SK-N-SH (cell line): ENCODE measurements at regions not wholly inside any gene's neighbourhood (a gene's known extent, or its start where the extent isn't known, plus 50 kb on each side); places are given as distances from the start of the nearest gene placed in this dataset.

Experiments
- CTCF ChIA-PET: fragments of 300-600, 350-600 bp; formaldehyde crosslinking; extraction: SDS; loops from one replicate; lab custom pipeline; 2021; lab: Yijun Ruan, JAX
- POLR2A ChIA-PET: fragments of 350-600 bp; sonication (Branson Sonifier 250); formaldehyde crosslinking; extraction: SDS; loops from one replicate; lab custom pipeline; 2020; ENCODE audit warnings: antibody characterized with exemption, inconsistent platforms; lab: Yijun Ruan, JAX
- DNase-seq: peaks from one replicate; pipeline ENCODE4 v3.0.0; 2012
- H2AFZ ChIP-seq: fragments of 200-600 bp; sonication (generic); 2 replicates; pipeline ENCODE4 v1.8.1; 2016; ENCODE audit warnings: antibody characterized with exemption, mild to moderate bottlenecking, low read depth
- H3F3A ChIP-seq: fragments of 200-600 bp; sonication (generic); replicated peaks from 2 replicates; pipeline ENCODE3; 2016; ENCODE audit warnings: antibody characterized with exemption, mild to moderate bottlenecking; ENCODE audit not compliant: insufficient read depth
- H3K27ac ChIP-seq, 2 experiments: fragments of 200-500 bp in 1 of 2; fragments of 200-600 bp in 1 of 2; sonication (Bioruptor generic) in 1 of 2; sonication (generic), shearing (Covaris generic) in 1 of 2; 2 replicates each; pipeline versions ENCODE4 v1.5.1 to v1.6.1; 2014 to 2016; ENCODE audit warnings: low read depth in 2 of 2, inconsistent platforms in 1 of 2, low read length in 1 of 2, mild to moderate bottlenecking in 1 of 2, mixed read lengths in 1 of 2
- H3K27me3 ChIP-seq: fragments of 200-600 bp; sonication (generic), shearing (Covaris generic); 2 replicates; pipeline ENCODE4 v1.6.1; 2016; ENCODE audit warnings: mixed run types; ENCODE audit not compliant: insufficient read depth
- H3K36me3 ChIP-seq, 2 experiments: fragments of 200-500 bp in 1 of 2; fragments of 200-600 bp in 1 of 2; sonication (Bioruptor generic) in 1 of 2; sonication (generic) in 1 of 2; replicated peaks in 1 of 2; 2 replicates each; pipeline versions ENCODE3 to v1.5.1; 2014 to 2016; ENCODE audit warnings: low read length in 1 of 2, mild to moderate bottlenecking in 1 of 2; ENCODE audit not compliant: insufficient read depth in 2 of 2, control insufficient read depth in 1 of 2
- H3K4me1 ChIP-seq, 2 experiments: fragments of 200-500 bp in 1 of 2; fragments of 200-600 bp in 1 of 2; sonication (Bioruptor generic) in 1 of 2; sonication (generic), shearing (Covaris generic) in 1 of 2; 2 replicates each; pipeline versions ENCODE4 v1.5.1 to v1.6.1; 2014 to 2016; ENCODE audit warnings: low read depth in 1 of 2, low read length in 1 of 2, mixed run types in 1 of 2; ENCODE audit not compliant: insufficient read depth in 2 of 2, control insufficient read depth in 1 of 2
- H3K4me2 ChIP-seq: fragments of 200-600 bp; sonication (generic), shearing (Covaris generic); 2 replicates; pipeline ENCODE4 v1.6.1; 2017; ENCODE audit warnings: mixed run types
- H3K4me3 ChIP-seq, 2 experiments: fragments of 200-500 bp in 1 of 2; fragments of 200-600 bp in 1 of 2; sonication (Bioruptor generic) in 1 of 2; sonication (generic), shearing (Covaris generic) in 1 of 2; 2 replicates each; pipeline versions ENCODE4 v1.5.1 to v1.8.1; 2014 to 2016; ENCODE audit warnings: low read depth in 2 of 2, inconsistent platforms in 1 of 2, low read length in 1 of 2, mild to moderate bottlenecking in 1 of 2, mixed read lengths in 1 of 2, moderate library complexity in 1 of 2
- H3K79me2 ChIP-seq: fragments of 200-600 bp; sonication (generic); 2 replicates; pipeline ENCODE4 v1.8.1; 2017; ENCODE audit warnings: mild to moderate bottlenecking; ENCODE audit not compliant: insufficient read depth
- H3K9ac ChIP-seq: fragments of 200-600 bp; sonication (generic); 2 replicates; pipeline ENCODE4 v1.6.1; 2017; ENCODE audit warnings: mixed run types
- H3K9me2 ChIP-seq: fragments of 200-600 bp; sonication (generic); 2 replicates; pipeline ENCODE4 v1.6.1; 2017; ENCODE audit warnings: mixed run types
- H3K9me3 ChIP-seq: fragments of 200-600 bp; sonication (generic); 2 replicates; pipeline ENCODE4 v1.6.1; 2017; ENCODE audit warnings: mixed run types, mild to moderate bottlenecking, moderate library complexity
- H4K20me1 ChIP-seq: fragments of 200-600 bp; sonication (generic); 2 replicates; pipeline ENCODE4 v1.6.1; 2017; ENCODE audit warnings: mild to moderate bottlenecking, mixed run types; ENCODE audit not compliant: insufficient read depth
- CHD2 ChIP-seq: fragments of 150-350 bp; IDR thresholded peaks from 2 replicates; pipeline ENCODE4 v1.6.1; 2018; ENCODE audit warnings: low read length; ENCODE audit not compliant: partially characterized antibody
- EZH2phosphoT487 ChIP-seq: fragments of 200-600 bp; sonication (generic); IDR thresholded peaks from 2 replicates; pipeline ENCODE4 v1.6.1; 2017; ENCODE audit warnings: low read depth, mixed run types, mild to moderate bottlenecking, antibody characterized with exemption, moderate library complexity, borderline replicate concordance
- FOSL2 ChIP-seq: IDR thresholded peaks from 2 replicates; pipeline ENCODE4 v1.4.0; 2012; ENCODE audit warnings: low read depth, mild to moderate bottlenecking, moderate library complexity, borderline replicate concordance
- FOXJ3 ChIP-seq: sonication (generic); formaldehyde crosslinking; IDR thresholded peaks from 2 replicates; pipeline ENCODE4 v1.5.1; 2020; ENCODE audit warnings: mild to moderate bottlenecking, missing genetic modification reagents
- FOXM1 ChIP-seq: IDR thresholded peaks from 2 replicates; pipeline ENCODE4 v1.4.0; 2012; ENCODE audit warnings: low read depth, mild to moderate bottlenecking
- GATA2 ChIP-seq: sonication (generic); formaldehyde crosslinking; IDR thresholded peaks from 2 replicates; pipeline ENCODE4 v1.5.0; 2020; ENCODE audit warnings: mild to moderate bottlenecking, missing genetic modification reagents
- MEF2A ChIP-seq: IDR thresholded peaks from 2 replicates; pipeline ENCODE4 v1.4.0; 2012; ENCODE audit warnings: low read depth, borderline replicate concordance
- MXI1 ChIP-seq: IDR thresholded peaks from 2 replicates; pipeline ENCODE4 v1.6.1; 2012; ENCODE audit warnings: mild to moderate bottlenecking, low read depth, low read length, improper control_type of control experiment
- NRF1 ChIP-seq: IDR thresholded peaks from 2 replicates; pipeline ENCODE4 v1.6.1; 2012; ENCODE audit warnings: low read depth, mild to moderate bottlenecking, low read length
- RFX5 ChIP-seq: IDR thresholded peaks from 2 replicates; pipeline ENCODE4 v1.6.1; 2012; ENCODE audit warnings: mild to moderate bottlenecking, improper control_type of control experiment, low read length
- TAF1 ChIP-seq: IDR thresholded peaks from 2 replicates; pipeline ENCODE4 v1.6.1; 2012; ENCODE audit warnings: low read depth, mild to moderate bottlenecking, low read length, moderate library complexity, borderline replicate concordance
- TEAD4 ChIP-seq: IDR thresholded peaks from 2 replicates; pipeline ENCODE4 v1.4.0; 2012; ENCODE audit warnings: mild to moderate bottlenecking, borderline replicate concordance; ENCODE audit not compliant: insufficient read depth
- YY1 ChIP-seq: IDR thresholded peaks from 2 replicates; pipeline ENCODE4 v1.4.0; 2012; ENCODE audit warnings: low read depth, mild to moderate bottlenecking
- TF ChIP-seq, protein P1 (sequence below): IDR thresholded peaks from 2 replicates; pipeline ENCODE4 v1.4.0; 2012; ENCODE audit warnings: low read depth
- TF ChIP-seq, protein P2 (sequence below): fragments of 150-350 bp; IDR thresholded peaks from 2 replicates; pipeline ENCODE4 v1.6.1; 2016; ENCODE audit warnings: mild to moderate bottlenecking, low read depth, low read length
- TF ChIP-seq, protein P3 (sequence below): fragments of 150-350 bp; IDR thresholded peaks from 2 replicates; pipeline ENCODE4 v1.6.1; 2017; ENCODE audit warnings: antibody characterized with exemption, low read length, low read depth, borderline replicate concordance
- TF ChIP-seq, protein P4 (sequence below): IDR thresholded peaks from 2 replicates; pipeline ENCODE4; 2012

DNA sequence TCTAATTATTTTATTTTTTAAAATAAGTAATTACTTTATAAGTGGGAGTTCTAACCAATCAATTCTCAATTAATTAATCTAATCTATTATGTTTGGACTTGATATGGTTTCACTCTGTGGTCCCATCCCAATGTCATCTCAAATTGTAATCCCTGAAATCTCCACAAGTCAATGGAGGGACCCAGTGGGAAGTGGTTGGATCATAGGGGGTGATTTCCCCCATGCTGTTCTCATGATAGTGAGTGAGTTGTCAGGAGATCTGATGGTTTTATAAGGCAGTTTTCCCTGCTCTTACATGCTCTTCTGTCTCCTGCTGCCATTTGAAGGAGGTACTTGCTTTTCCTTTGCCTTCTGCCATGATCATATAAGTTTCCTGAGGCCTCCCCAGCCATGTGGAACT, 836.1 kb downstream of the GALC start:
- no peak for DNase-seq
- no peaks in the 10 kb centered on the region for H3K36me3 ChIP-seq
- H3K4me3 ChIP-seq = no peak overlapping the region
- no peaks in the 10 kb centered on the region for H3K9me3 ChIP-seq
- no peaks in the 10 kb centered on the region for H3K79me2 ChIP-seq
- H3K27ac ChIP-seq = no peak overlapping the region
- no peaks in the 10 kb centered on the region for H4K20me1 ChIP-seq
- no peak overlapping the region for H3K9ac ChIP-seq
- no peak overlapping the region for H2AFZ ChIP-seq
- H3K4me2 ChIP-seq = no peak overlapping the region
- no peaks in the 10 kb centered on the region for H3K27me3 ChIP-seq
- ChIA-PET CTCF (no interaction called here), POLR2A (no interaction called here)
- no peaks in the 10 kb centered on the region for H3K9me2 ChIP-seq
- no peaks in the 10 kb centered on the region for H3K4me1 ChIP-seq
- no peak for TF ChIP-seq FOXM1
- TF ChIP-seq, protein P1, sequence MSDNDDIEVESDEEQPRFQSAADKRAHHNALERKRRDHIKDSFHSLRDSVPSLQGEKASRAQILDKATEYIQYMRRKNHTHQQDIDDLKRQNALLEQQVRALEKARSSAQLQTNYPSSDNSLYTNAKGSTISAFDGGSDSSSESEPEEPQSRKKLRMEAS = no peak
- TF ChIP-seq, protein P2, sequence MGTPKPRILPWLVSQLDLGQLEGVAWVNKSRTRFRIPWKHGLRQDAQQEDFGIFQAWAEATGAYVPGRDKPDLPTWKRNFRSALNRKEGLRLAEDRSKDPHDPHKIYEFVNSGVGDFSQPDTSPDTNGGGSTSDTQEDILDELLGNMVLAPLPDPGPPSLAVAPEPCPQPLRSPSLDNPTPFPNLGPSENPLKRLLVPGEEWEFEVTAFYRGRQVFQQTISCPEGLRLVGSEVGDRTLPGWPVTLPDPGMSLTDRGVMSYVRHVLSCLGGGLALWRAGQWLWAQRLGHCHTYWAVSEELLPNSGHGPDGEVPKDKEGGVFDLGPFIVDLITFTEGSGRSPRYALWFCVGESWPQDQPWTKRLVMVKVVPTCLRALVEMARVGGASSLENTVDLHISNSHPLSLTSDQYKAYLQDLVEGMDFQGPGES = no peak
- TF ChIP-seq GATA2 = no peak
- TF ChIP-seq CHD2 = no peak
- no peak for TF ChIP-seq FOXJ3 (CRISPR knock-in tag)
- no peak for TF ChIP-seq FOSL2
- TF ChIP-seq TAF1 = no peak
- no peak for TF ChIP-seq MXI1
- TF ChIP-seq YY1 = no peak
- no peak for TF ChIP-seq EZH2phosphoT487
- no peak for TF ChIP-seq MEF2A
- TF ChIP-seq NRF1 = no peak
- TF ChIP-seq, protein P3, sequence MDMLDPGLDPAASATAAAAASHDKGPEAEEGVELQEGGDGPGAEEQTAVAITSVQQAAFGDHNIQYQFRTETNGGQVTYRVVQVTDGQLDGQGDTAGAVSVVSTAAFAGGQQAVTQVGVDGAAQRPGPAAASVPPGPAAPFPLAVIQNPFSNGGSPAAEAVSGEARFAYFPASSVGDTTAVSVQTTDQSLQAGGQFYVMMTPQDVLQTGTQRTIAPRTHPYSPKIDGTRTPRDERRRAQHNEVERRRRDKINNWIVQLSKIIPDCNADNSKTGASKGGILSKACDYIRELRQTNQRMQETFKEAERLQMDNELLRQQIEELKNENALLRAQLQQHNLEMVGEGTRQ = no peak
- no peak for TF ChIP-seq TEAD4
- TF ChIP-seq, protein P4, sequence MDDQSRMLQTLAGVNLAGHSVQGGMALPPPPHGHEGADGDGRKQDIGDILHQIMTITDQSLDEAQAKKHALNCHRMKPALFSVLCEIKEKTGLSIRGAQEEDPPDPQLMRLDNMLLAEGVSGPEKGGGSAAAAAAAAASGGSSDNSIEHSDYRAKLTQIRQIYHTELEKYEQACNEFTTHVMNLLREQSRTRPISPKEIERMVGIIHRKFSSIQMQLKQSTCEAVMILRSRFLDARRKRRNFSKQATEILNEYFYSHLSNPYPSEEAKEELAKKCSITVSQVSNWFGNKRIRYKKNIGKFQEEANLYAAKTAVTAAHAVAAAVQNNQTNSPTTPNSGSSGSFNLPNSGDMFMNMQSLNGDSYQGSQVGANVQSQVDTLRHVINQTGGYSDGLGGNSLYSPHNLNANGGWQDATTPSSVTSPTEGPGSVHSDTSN = no peak
- TF ChIP-seq RFX5 = no peak
- no peaks in the 10 kb centered on the region for H3F3A ChIP-seq
